Sigmoid colon (tissue), 6 donors: ENCODE measurements at regions not wholly inside any gene's neighbourhood (a gene's known extent, or its start where the extent isn't known, plus 50 kb on each side); places are given as distances from the start of the nearest gene placed in this dataset.
"Not testable (repeated sequence)": the region's sequence is repeated elsewhere in the genome, so short reads cannot be mapped to it uniquely, and the experiment has no call there.

ENCODE experiments used
- DNase-seq: peaks from one replicate; pipeline ENCODE4 v3.0.0-alpha.2; 2019
- H3K27ac ChIP-seq, 4 donors: fragments of 200-600 bp; sonication (generic); one replicate each; pipeline ENCODE4 v1.5.1; 2016 to 2019; ENCODE audit warnings: mild to moderate bottlenecking in 1 of 4
- H3K27me3 ChIP-seq, 3 donors: fragments of 200-600 bp; sonication (generic); one replicate each; pipeline ENCODE4 v1.5.1; 2019; ENCODE audit warnings: mild to moderate bottlenecking in 1 of 3
- H3K36me3 ChIP-seq, 4 donors: fragments of 200-600 bp; sonication (generic); one replicate each; pipeline ENCODE4 v1.5.1; 2016 to 2019
- H3K4me1 ChIP-seq, 4 donors: fragments of 200-600 bp; sonication (generic); one replicate each; pipeline ENCODE4 v1.5.1; 2017 to 2019
- H3K4me3 ChIP-seq, 4 donors: fragments of 200-600 bp; sonication (generic); one replicate each; pipeline ENCODE4 v1.5.1; 2017 to 2019; ENCODE audit warnings: mild to moderate bottlenecking in 2 of 4, moderate library complexity in 1 of 4
- H3K9me3 ChIP-seq, 4 donors: fragments of 200-600 bp in 3 of 4; sonication (generic) in 3 of 4; one replicate each; pipeline versions ENCODE4 v1.5.1 to v1.6.1; 2013 to 2019
- CTCF ChIP-seq, 4 experiments: fragments of 450-650 bp in 3 of 4; fragments of 200-600 bp in 1 of 4; IDR thresholded peaks; one replicate each; pipeline ENCODE4 v1.5.1; 2016 to 2019; ENCODE audit warnings: antibody characterized with exemption in 4 of 4, mild to moderate bottlenecking in 3 of 4, moderate library complexity in 2 of 4
- EP300 ChIP-seq, 4 donors: sonication (generic); formaldehyde crosslinking; IDR thresholded peaks; one replicate each; pipeline ENCODE4 v1.6.1; 2017; ENCODE audit warnings: antibody characterized with exemption in 4 of 4
- POLR2A ChIP-seq, 2 donors: fragments of 450-650 bp; IDR thresholded peaks; one replicate each; pipeline ENCODE4 v1.6.1; 2016; ENCODE audit warnings: antibody characterized with exemption in 2 of 2, mild to moderate bottlenecking in 2 of 2, moderate library complexity in 2 of 2
- POLR2AphosphoS5 ChIP-seq, 4 donors: sonication (generic); formaldehyde crosslinking; IDR thresholded peaks; one replicate each; pipeline ENCODE4 v1.6.1; 2017; ENCODE audit warnings: antibody characterized with exemption in 4 of 4
- WGBS, 2 donors: extraction: QIAGEN DNeasy Blood & Tissue Kit; methylation state at CpG; one replicate each; pipeline ENCODE4 v1.1.7; 2013; 5-methylcytosine and 5-hydroxymethylcytosine counted together
- intact Hi-C: fragments of 100-400 bp; cut with DNase I; formaldehyde crosslinking; loops from one replicate; pipeline ENCODE4 v1.15.1; 2023
- donor health status: healthy with polysubstance abuse.
- donor health status: healthy.

GRCh38 chr7:56697058-56697457 lies 435.2 kb downstream of the ZNF479 start:
- H3K9me3 ChIP-seq: peaks cover 0 to 10% (median 0%) of the 10 kb centered on the region in 4 donors
- H3K27me3 ChIP-seq, DNase-seq, H3K36me3 ChIP-seq, H3K4me1 ChIP-seq, H3K4me3 ChIP-seq, H3K27ac ChIP-seq, intact Hi-C loops: not testable (repeated sequence)

DNA sequence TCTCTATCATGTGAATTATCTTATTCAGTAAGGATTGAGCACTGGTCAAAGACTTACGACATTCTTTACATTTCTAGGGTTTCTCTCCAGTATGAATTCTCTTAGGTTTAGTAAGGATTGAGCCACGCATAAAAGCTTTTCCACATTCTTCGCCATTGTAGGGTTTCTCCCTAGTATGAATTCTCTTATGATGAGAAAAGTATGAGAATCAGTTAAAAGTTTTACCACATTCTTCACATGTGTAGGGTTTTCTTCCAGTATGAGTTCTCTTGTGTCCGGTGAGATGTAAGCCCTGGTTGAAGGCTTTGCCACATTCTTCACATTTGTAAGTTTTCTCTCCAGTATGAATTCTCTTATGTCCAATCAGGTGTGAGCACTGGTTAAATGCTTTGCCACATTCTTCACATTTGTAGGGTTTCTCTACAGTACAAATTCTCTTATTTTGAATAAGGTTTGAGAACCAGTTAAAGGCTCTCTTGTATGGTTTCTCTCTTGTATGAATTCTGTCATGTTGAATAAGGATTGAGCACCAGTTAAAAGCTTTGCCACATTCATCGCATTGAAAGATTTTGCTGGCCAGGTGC lies 445.9 kb downstream of the ZNF479 start:
- Histone ChIP-seq H3K36me3 (no peaks in the 10 kb centered on the region), H3K27ac (no peak overlapping the region), H3K4me3 (no peak overlapping the region), H3K27me3 (no peaks in the 10 kb centered on the region), H3K9me3 (peaks cover 0 to 27% (median 15%) of the 10 kb centered on the region in 4 donors), H3K4me1 (no peaks in the 10 kb centered on the region)
- WGBS, 2 donors: 73 to 79% methylated on average over 5 of the region's 5 CpGs
- TF ChIP-seq CTCF (IDR thresholded peaks at IDR 0.05) (no peak), POLR2A (IDR thresholded peaks at IDR 0.05) (no peak), EP300 (IDR thresholded peaks at IDR 0.05) (no peak), POLR2AphosphoS5 (IDR thresholded peaks at IDR 0.05) (no peak)
- intact Hi-C loops: no loop called here
- no peak for DNase-seq

GRCh38 chr7:56639173-56639746 lies 493.0 kb downstream of the ZNF479 start:
- Histone ChIP-seq H3K27me3 (no peaks in the 10 kb centered on the region), H3K36me3 (no peaks in the 10 kb centered on the region), H3K9me3 (peaks cover 0 to 34% (median 13%) of the 10 kb centered on the region in 4 donors), H3K4me3 (no peak overlapping the region), H3K4me1 (no peaks in the 10 kb centered on the region), H3K27ac (no peak overlapping the region)
- TF ChIP-seq CTCF (IDR thresholded peaks at IDR 0.05): no peak
- TF ChIP-seq POLR2A (IDR thresholded peaks at IDR 0.05): no peak
- no peak for TF ChIP-seq POLR2AphosphoS5 (IDR thresholded peaks at IDR 0.05)
- intact Hi-C loops: no loop called here
- DNase-seq: no peak
- 72 to 75% methylated on average over 6 of the region's 6 CpGs for WGBS, 2 donors

- no peaks in the 10 kb centered on the region for H3K27me3 ChIP-seq
- H3K4me3 ChIP-seq: no peak overlapping the region
- no peaks in the 10 kb centered on the region for H3K4me1 ChIP-seq
- TF ChIP-seq POLR2AphosphoS5 (IDR thresholded peaks at IDR 0.05) (no peak), CTCF (IDR thresholded peaks at IDR 0.05) (no peak), EP300 (IDR thresholded peaks at IDR 0.05) (no peak)
- intact Hi-C loops: no loop called here
- no peak for DNase-seq
- peaks cover 0 to 12% (median 0%) of the 10 kb centered on the region in 4 donors for H3K9me3 ChIP-seq
- no peaks in the 10 kb centered on the region for H3K36me3 ChIP-seq
- 36 to 43% methylated on average over 2 of the region's 2 CpGs for WGBS, 2 donors
- H3K27ac ChIP-seq: no peak overlapping the region
Observed at GRCh38 chr7:56609852-56610355, 493.7 kb upstream of the NUPR2 start.

- no peak for TF ChIP-seq CTCF (IDR thresholded peaks at IDR 0.05)
- no peak for TF ChIP-seq POLR2AphosphoS5 (IDR thresholded peaks at IDR 0.05)
- no peak for TF ChIP-seq EP300 (IDR thresholded peaks at IDR 0.05)
- no peak for TF ChIP-seq POLR2A (IDR thresholded peaks at IDR 0.05)
- intact Hi-C loops: no loop called here
- Histone ChIP-seq H3K27ac (no peak overlapping the region), H3K27me3 (no peaks in the 10 kb centered on the region), H3K36me3 (no peaks in the 10 kb centered on the region), H3K4me1 (no peaks in the 10 kb centered on the region), H3K4me3 (no peak overlapping the region), H3K9me3 (peaks cover 0 to 4% (median 0%) of the 10 kb centered on the region in 4 donors)
- no peak for DNase-seq
- 61 to 82% methylated on average over 19 of the region's 19 CpGs for WGBS, 2 donors
Observed at GRCh38 chr7:56605146-56605545, 488.9 kb upstream of the NUPR2 start.
